ENCODE measurements at regions not wholly inside any gene's neighbourhood (a gene's known extent, or its start where the extent isn't known, plus 50 kb on each side); places are given as distances from the start of the nearest gene placed in this dataset.

- ATAC-seq (no peak), DNase-seq (no peak)
- peaks cover 39% of the 10 kb centered on the region for H3K4me1 ChIP-seq
- 64 to 65% methylated on average over 4 of the region's 4 CpGs for WGBS, 2 donors
- TF ChIP-seq POLR2A (IDR thresholded peaks at IDR 0.05) (no peak), CTCF (IDR thresholded peaks at IDR 0.05) (no peak)
- peak overlapping the region in 1 of 4 donors; percentile 41 for H3K27ac ChIP-seq
- intact Hi-C loops (cut with DNase I), result no loop called here
- H3K9me3 ChIP-seq, result no peaks in the 10 kb centered on the region
- no peak overlapping the region for H3K4me3 ChIP-seq
- H3K36me3 ChIP-seq (replicated peaks in 1 of 2; ENCODE audit: insufficient read depth in 1 of 2, low read depth in 2 of 2), result no peaks in the 10 kb centered on the region
- H3K27me3 ChIP-seq, result no peaks in the 10 kb centered on the region
These were observed 131.9 kb upstream of the CPM start for GRCh38 chr12:69064734-69065443.

GRCh38 chr12:69065775-69066174, 132.8 kb upstream of the CPM start:
- peaks cover 47% of the 10 kb centered on the region for H3K4me1 ChIP-seq
- no peak for DNase-seq
- intact Hi-C loops (cut with DNase I), result no loop called here

GRCh38 chr12:69066492-69067373, 133.8 kb upstream of the CPM start:
- intact Hi-C loops (cut with DNase I), result no loop called here

More at GRCh38 chr12:69065775-69066174, 132.8 kb upstream of the CPM start:
- H3K9me3 ChIP-seq, result no peaks in the 10 kb centered on the region
- no peak overlapping the region for H3K27ac ChIP-seq
- H3K36me3 ChIP-seq (replicated peaks in 1 of 2; ENCODE audit: insufficient read depth in 1 of 2, low read depth in 2 of 2), result no peaks in the 10 kb centered on the region
- TF ChIP-seq POLR2A (IDR thresholded peaks at IDR 0.05), result no peak
- no peak overlapping the region for H3K4me3 ChIP-seq
- 85 to 87% methylated on average over 5 of the region's 5 CpGs for WGBS, 2 donors
- H3K27me3 ChIP-seq, result no peaks in the 10 kb centered on the region
- no peak for ATAC-seq

GRCh38 chr12:69067713-69068112, 134.7 kb upstream of the CPM start:
- intact Hi-C loops (cut with DNase I), result no loop called here
- Histone ChIP-seq H3K27ac (peak overlapping the region in 2 of 4 donors; percentile 73 to 79), H3K27me3 (no peaks in the 10 kb centered on the region), H3K4me3 (no peak overlapping the region), H3K4me1 (peaks cover 46% of the 10 kb centered on the region), H3K36me3 (replicated peaks in 1 of 2; ENCODE audit: insufficient read depth in 1 of 2, low read depth in 2 of 2) (no peaks in the 10 kb centered on the region), H3K9me3 (no peaks in the 10 kb centered on the region)
- no peak for TF ChIP-seq POLR2A (IDR thresholded peaks at IDR 0.05)
- TF ChIP-seq CTCF (IDR thresholded peaks at IDR 0.05), result no peak
- no peak for DNase-seq
- 90 to 93% methylated on average over 6 of the region's 6 CpGs for WGBS, 2 donors
- ATAC-seq, result no peak

More at GRCh38 chr12:69066492-69067373, 133.8 kb upstream of the CPM start:
- DNase-seq (no peak), ATAC-seq (no peak)
- Histone ChIP-seq H3K36me3 (replicated peaks in 1 of 2; ENCODE audit: insufficient read depth in 1 of 2, low read depth in 2 of 2) (no peaks in the 10 kb centered on the region), H3K4me1 (peaks cover 49% of the 10 kb centered on the region), H3K9me3 (no peaks in the 10 kb centered on the region), H3K27me3 (no peaks in the 10 kb centered on the region), H3K4me3 (no peak overlapping the region), H3K27ac (no peak overlapping the region)
- WGBS, 2 donors, result 90 to 98% methylated on average over 5 to 6 of the region's 6 CpGs
- TF ChIP-seq POLR2A (IDR thresholded peaks at IDR 0.05) (no peak), CTCF (IDR thresholded peaks at IDR 0.05) (no peak)

- Histone ChIP-seq H3K27ac (peak overlapping the region in 2 of 4 donors; percentile 73 to 79), H3K9me3 (no peaks in the 10 kb centered on the region), H3K36me3 (replicated peaks in 1 of 2; ENCODE audit: insufficient read depth in 1 of 2, low read depth in 2 of 2) (no peaks in the 10 kb centered on the region), H3K4me3 (no peak overlapping the region), H3K4me1 (peaks cover 52% of the 10 kb centered on the region), H3K27me3 (no peaks in the 10 kb centered on the region)
- WGBS, 2 donors, result 58% methylated on average over 3 of the region's 3 CpGs
- no peak for TF ChIP-seq POLR2A (IDR thresholded peaks at IDR 0.05)
- no peak for TF ChIP-seq CTCF (IDR thresholded peaks at IDR 0.05)
- DNase-seq, result peak; percentile 63 to 86 (median 72)
- intact Hi-C loops (cut with DNase I), result no loop called here
- peak; percentile 93 for ATAC-seq
These were observed 135.5 kb upstream of the CPM start for GRCh38 chr12:69068448-69068847.

All from body of pancreas (tissue), 4 donors.